ENCODE measurements at regions not wholly inside any gene's neighbourhood (a gene's known extent, or its start where the extent isn't known, plus 50 kb on each side); places are given as distances from the start of the nearest gene placed in this dataset.

DNA sequence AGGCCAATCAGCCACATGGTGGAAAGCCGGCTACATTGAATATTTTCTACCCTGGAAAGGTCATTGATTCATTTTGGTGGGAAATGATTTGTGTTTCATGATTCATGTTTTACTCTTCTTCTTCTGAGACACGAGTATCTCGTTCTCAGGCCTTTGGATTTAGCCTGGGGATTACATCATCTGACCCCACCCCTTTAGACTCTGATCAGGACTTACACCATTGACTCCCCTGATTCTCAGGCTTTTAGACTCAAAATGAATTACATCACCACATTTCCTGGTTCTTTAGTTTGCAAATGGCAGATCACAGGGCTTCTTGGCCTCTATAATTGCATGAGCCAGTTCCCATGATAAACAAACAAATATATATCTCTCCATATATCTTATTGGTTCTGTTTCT is 228.8 kb downstream of the ADGRG6 start:
- TF ChIP-seq, protein P1, sequence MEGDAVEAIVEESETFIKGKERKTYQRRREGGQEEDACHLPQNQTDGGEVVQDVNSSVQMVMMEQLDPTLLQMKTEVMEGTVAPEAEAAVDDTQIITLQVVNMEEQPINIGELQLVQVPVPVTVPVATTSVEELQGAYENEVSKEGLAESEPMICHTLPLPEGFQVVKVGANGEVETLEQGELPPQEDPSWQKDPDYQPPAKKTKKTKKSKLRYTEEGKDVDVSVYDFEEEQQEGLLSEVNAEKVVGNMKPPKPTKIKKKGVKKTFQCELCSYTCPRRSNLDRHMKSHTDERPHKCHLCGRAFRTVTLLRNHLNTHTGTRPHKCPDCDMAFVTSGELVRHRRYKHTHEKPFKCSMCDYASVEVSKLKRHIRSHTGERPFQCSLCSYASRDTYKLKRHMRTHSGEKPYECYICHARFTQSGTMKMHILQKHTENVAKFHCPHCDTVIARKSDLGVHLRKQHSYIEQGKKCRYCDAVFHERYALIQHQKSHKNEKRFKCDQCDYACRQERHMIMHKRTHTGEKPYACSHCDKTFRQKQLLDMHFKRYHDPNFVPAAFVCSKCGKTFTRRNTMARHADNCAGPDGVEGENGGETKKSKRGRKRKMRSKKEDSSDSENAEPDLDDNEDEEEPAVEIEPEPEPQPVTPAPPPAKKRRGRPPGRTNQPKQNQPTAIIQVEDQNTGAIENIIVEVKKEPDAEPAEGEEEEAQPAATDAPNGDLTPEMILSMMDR (conservative IDR thresholded peaks at IDR 0.05), result no peak
- no peak for TF ChIP-seq ZFX (IDR thresholded peaks at IDR 0.05)

All from C4-2B (cell line).